Nephron progenitor cell (in vitro differentiated cells): ENCODE measurements at regions not wholly inside any gene's neighbourhood (a gene's known extent, or its start where the extent isn't known, plus 50 kb on each side); places are given as distances from the start of the nearest gene placed in this dataset.

ENCODE experiments used
- DNase-seq: peaks from one replicate; pipeline ENCODE4 v3.0.0; 2021
- H3K27ac Mint-ChIP-seq: 2 replicates; pipeline ENCODE4 v1.8.0; 2021; ENCODE audit warnings: mild to moderate bottlenecking, moderate library complexity, mixed read lengths
- H3K27me3 Mint-ChIP-seq: 2 replicates; pipeline ENCODE4 v1.8.0; 2021; ENCODE audit warnings: mild to moderate bottlenecking, low read depth, mixed read lengths; ENCODE audit not compliant: poor library complexity
- H3K36me3 Mint-ChIP-seq: 2 replicates; pipeline ENCODE4 v1.8.0; 2021; ENCODE audit warnings: low read depth, mixed read lengths
- H3K4me1 Mint-ChIP-seq: 2 replicates; pipeline ENCODE4 v1.8.0; 2021; ENCODE audit warnings: mixed read lengths
- H3K4me3 Mint-ChIP-seq: 2 replicates; pipeline ENCODE4 v1.8.0; 2021; ENCODE audit warnings: mild to moderate bottlenecking, moderate library complexity, mixed read lengths
- H3K9me3 Mint-ChIP-seq: 2 replicates; pipeline ENCODE4 v1.8.0; 2021; ENCODE audit warnings: mild to moderate bottlenecking, moderate library complexity, mixed read lengths
- TF ChIP-seq, protein P1 (sequence below): fragments of 200-600 bp; sonication (generic); IDR thresholded peaks from 2 replicates; pipeline ENCODE4 v1.5.0; 2021; ENCODE audit warnings: antibody characterized with exemption

DNA sequence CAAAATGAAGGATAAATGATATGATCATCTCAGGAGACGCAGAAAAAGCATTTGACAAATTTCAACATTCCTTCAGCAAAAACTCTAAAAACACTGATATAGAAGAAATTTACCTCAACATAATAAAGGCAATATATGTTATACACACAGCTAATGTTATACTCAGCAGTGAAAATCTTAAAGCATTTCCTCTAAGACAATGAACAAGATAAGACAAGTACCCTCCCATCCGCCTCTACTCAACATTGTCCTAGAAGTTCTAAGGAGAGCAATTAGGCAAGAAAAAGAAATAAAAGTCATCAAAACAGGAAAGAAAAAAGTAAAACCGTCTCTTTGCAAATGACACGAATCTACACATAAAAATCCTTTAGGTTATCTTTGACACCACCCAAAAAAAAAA, 1432.8 kb downstream of the CDH11 start:
- Mint-ChIP-seq H3K9me3 (no peaks in the 10 kb centered on the region), H3K27me3 (peaks cover 2% of the 10 kb centered on the region), H3K4me3 (no peak overlapping the region), H3K36me3 (no peaks in the 10 kb centered on the region), H3K4me1 (no peaks in the 10 kb centered on the region), H3K27ac (no peak overlapping the region)
- TF ChIP-seq, protein P1, sequence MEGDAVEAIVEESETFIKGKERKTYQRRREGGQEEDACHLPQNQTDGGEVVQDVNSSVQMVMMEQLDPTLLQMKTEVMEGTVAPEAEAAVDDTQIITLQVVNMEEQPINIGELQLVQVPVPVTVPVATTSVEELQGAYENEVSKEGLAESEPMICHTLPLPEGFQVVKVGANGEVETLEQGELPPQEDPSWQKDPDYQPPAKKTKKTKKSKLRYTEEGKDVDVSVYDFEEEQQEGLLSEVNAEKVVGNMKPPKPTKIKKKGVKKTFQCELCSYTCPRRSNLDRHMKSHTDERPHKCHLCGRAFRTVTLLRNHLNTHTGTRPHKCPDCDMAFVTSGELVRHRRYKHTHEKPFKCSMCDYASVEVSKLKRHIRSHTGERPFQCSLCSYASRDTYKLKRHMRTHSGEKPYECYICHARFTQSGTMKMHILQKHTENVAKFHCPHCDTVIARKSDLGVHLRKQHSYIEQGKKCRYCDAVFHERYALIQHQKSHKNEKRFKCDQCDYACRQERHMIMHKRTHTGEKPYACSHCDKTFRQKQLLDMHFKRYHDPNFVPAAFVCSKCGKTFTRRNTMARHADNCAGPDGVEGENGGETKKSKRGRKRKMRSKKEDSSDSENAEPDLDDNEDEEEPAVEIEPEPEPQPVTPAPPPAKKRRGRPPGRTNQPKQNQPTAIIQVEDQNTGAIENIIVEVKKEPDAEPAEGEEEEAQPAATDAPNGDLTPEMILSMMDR: no peak
- DNase-seq: no peak

DNA sequence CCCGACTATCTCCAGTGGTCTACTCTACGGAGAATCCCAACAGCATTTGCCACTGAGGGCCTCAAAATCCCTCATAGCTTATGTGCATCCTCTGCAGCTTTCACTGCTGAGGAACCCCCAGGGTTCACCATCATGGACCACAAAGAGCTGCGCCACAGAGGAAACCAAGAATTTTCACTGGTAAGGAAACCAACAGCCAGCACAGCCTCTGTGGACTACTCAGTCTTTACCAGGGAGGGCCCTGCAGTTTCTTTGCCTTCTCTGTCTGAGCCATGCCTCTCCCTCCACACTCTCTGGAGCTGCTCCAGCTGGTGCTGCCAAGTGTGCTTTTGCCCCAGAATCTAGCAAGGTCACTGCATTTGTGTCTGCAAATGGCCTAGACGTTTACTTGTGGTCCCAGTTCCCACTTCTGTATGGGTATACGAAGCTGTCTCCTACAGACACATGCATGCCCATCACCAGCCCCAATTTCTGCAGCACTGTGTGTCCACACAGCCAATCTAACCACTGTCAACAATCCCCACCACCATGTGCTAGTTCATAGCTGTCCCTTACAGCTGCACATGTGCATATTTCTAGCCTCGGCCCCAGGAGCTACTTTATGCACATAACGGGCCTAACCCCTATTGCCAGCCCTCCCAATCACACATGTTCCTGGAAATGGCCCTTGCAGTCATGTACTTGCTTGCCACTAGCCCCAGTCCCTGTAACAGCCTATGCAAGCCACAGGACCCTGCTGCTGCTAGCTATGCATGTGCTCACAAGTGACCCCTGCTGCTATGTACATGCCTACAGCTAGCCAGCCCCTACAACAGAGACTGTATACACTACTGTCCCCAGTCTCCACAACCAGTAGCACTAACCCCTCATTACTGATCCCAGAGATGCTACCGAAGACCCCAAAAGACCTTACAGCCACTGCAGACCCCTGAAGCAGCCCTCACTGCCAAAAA, 1437.4 kb downstream of the CDH11 start:
- DNase-seq: no peak
- TF ChIP-seq, protein P1: no peak
- Mint-ChIP-seq H3K36me3 (no peaks in the 10 kb centered on the region), H3K27ac (no peak overlapping the region), H3K9me3 (no peaks in the 10 kb centered on the region), H3K4me1 (no peaks in the 10 kb centered on the region), H3K4me3 (no peak overlapping the region), H3K27me3 (no peaks in the 10 kb centered on the region)

DNA sequence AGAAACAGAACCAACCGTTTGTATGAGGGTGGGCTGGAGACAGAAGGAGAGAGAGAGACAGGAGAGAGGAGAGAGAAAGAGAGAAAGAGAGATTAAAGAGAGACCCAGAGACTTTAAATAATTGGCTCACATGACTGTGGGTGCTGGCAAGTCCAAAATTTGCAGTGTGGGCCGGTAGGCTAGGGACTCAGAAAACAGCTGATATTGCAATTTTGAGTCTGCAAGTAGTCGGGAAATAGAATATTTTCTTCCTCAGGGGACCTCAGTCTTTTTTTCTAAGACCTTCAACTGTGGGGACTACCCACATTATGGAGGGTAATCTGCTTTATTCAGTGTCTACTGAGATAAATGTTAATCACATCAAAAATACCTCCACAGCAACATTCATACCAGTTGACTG, 1439.0 kb downstream of the CDH11 start:
- Mint-ChIP-seq H3K27ac (no peak overlapping the region), H3K4me1 (no peaks in the 10 kb centered on the region), H3K4me3 (no peak overlapping the region), H3K27me3 (no peaks in the 10 kb centered on the region), H3K36me3 (no peaks in the 10 kb centered on the region), H3K9me3 (no peaks in the 10 kb centered on the region)
- TF ChIP-seq, protein P1: no peak
- no peak for DNase-seq

DNA sequence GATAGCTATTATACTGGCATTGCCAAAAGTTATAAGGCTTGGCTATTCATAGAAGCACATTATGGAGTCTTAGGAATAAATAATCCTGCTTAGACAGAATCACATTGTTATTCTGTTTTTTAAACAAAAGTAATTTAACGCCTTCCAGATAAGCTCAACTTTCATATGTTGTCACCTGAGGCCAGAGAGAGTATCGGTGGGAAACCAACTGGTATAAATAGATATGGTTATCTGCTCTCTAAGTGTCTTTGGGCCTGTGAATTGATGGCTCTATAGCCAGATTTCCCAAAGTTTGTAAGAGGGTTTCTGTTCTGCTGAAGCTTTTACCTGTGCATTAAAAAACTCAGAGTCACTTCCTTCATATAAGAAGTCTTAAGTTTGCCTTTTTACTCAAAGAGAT, 1449.4 kb downstream of the CDH11 start:
- no peak overlapping the region for H3K4me3 Mint-ChIP-seq
- no peaks in the 10 kb centered on the region for H3K4me1 Mint-ChIP-seq
- no peaks in the 10 kb centered on the region for H3K36me3 Mint-ChIP-seq
- no peak for DNase-seq
- H3K27me3 Mint-ChIP-seq: peaks cover 5% of the 10 kb centered on the region
- no peak overlapping the region for H3K27ac Mint-ChIP-seq
- TF ChIP-seq, protein P1: no peak
- peaks cover 5% of the 10 kb centered on the region for H3K9me3 Mint-ChIP-seq

DNA sequence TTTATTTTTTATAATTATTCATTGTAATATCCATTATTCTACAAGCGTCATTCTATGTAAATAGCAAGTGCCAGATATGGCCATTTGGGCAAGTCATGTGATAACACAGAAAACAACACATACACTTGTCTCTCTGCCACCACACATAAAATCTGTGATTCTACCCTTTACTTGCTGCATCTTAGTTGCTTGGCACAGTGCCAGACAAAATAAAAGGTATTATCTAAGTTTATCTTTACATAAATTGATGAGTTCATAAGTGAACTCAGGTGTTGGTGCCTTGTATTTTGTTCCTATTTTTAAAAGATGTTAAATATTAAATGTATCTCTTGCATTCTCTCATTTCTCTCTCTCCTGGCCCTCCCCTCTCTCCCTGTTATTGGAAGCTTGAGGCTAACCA, 1458.7 kb downstream of the CDH11 start:
- H3K27ac Mint-ChIP-seq: no peak overlapping the region
- no peaks in the 10 kb centered on the region for H3K9me3 Mint-ChIP-seq
- no peak overlapping the region for H3K4me3 Mint-ChIP-seq
- no peaks in the 10 kb centered on the region for H3K36me3 Mint-ChIP-seq
- no peaks in the 10 kb centered on the region for H3K4me1 Mint-ChIP-seq
- no peak for DNase-seq
- TF ChIP-seq, protein P1: no peak
- no peaks in the 10 kb centered on the region for H3K27me3 Mint-ChIP-seq

DNA sequence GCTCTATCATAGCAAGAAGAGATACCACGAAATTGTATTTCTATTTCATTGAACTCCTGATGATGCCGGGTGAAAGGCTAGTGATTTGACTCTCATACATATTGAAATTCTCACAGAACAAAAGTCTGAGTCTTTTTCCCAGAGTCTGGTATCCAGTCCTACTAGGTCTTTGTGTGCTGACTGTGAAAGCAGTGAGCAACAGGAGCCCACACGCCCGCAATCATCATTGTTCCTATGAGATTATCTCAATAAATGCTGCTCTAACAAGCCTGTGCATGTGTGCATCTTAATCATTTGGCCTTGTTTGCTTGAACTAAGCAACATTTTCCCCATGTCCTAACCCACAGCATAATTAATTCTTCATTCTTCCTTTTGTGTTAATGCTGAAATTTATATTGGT, 1466.0 kb downstream of the CDH11 start:
- H3K4me3 Mint-ChIP-seq: no peak overlapping the region
- no peaks in the 10 kb centered on the region for H3K9me3 Mint-ChIP-seq
- no peak for DNase-seq
- H3K27me3 Mint-ChIP-seq: no peaks in the 10 kb centered on the region
- TF ChIP-seq, protein P1: no peak
- H3K27ac Mint-ChIP-seq: no peak overlapping the region
- no peaks in the 10 kb centered on the region for H3K4me1 Mint-ChIP-seq
- no peaks in the 10 kb centered on the region for H3K36me3 Mint-ChIP-seq
